IMR-90 (cell line): ENCODE measurements at regions not wholly inside any gene's neighbourhood (a gene's known extent, or its start where the extent isn't known, plus 50 kb on each side); places are given as distances from the start of the nearest gene placed in this dataset.

ENCODE experiments used
- ATAC-seq: fragments of 200-7000 bp; cut with Tn5 transposase; 2 replicates; pipeline ENCODE4 v1.9.1; 2020; ENCODE audit warnings: low read depth, mild to moderate bottlenecking, moderate library complexity
- BruUV-seq: library from RNA; stranded (reverse); fragments of 400-500 nt; replicated peaks from 2 replicates; lab custom pipeline; 2021; lab: Mats Ljungman, UMichigan
- CTCF ChIA-PET: fragments of 300-600 bp; formaldehyde crosslinking; extraction: SDS; loops from one replicate; lab custom pipeline; 2021; ENCODE audit warnings: antibody characterized with exemption; lab: Yijun Ruan, JAX
- POLR2A ChIA-PET: fragments of 300-600 bp; sonication (Branson Sonifier 250); formaldehyde crosslinking; loops from one replicate; lab custom pipeline; 2022; ENCODE audit warnings: antibody characterized with exemption; ENCODE audit not compliant: unreplicated experiment; lab: Charles Lee
- DNase-seq: peaks from one replicate; pipeline ENCODE4 v3.0.0; 2013
- H2AFZ ChIP-seq: replicated peaks from 2 replicates; pipeline ENCODE3; 2013; ENCODE audit warnings: low read length, mild to moderate bottlenecking; ENCODE audit not compliant: poor library complexity
- H2AK5ac ChIP-seq: 2 replicates; pipeline ENCODE4 v1.6.1; 2013; ENCODE audit warnings: low read depth, low read length, inconsistent platforms
- H2AK9ac ChIP-seq: replicated peaks from 2 replicates; pipeline ENCODE3; 2013; ENCODE audit warnings: mild to moderate bottlenecking, low read depth, low read length, moderate library complexity; ENCODE audit not compliant: poor library complexity
- H2BK120ac ChIP-seq: 2 replicates; pipeline ENCODE4 v1.6.1; 2013; ENCODE audit warnings: low read depth, low read length, inconsistent platforms
- H2BK15ac ChIP-seq: 3 replicates; pipeline ENCODE4 v1.6.1; 2013; ENCODE audit warnings: low read depth, low read length, inconsistent platforms
- H2BK20ac ChIP-seq: 2 replicates; pipeline ENCODE4 v1.6.1; 2013; ENCODE audit warnings: low read depth, mild to moderate bottlenecking, inconsistent platforms, low read length, moderate library complexity
- H2BK5ac ChIP-seq: 2 replicates; pipeline ENCODE4 v1.6.1; 2013; ENCODE audit warnings: mild to moderate bottlenecking, low read depth, low read length, inconsistent platforms; ENCODE audit not compliant: poor library complexity, severe bottlenecking
- H3K14ac ChIP-seq: replicated peaks from 2 replicates; pipeline ENCODE4 v1.6.1; 2013; ENCODE audit warnings: low read depth, low read length, inconsistent platforms
- H3K18ac ChIP-seq: 2 replicates; pipeline ENCODE4 v1.6.1; 2013; ENCODE audit warnings: low read depth, low read length, control low read depth
- H3K23ac ChIP-seq: 2 replicates; pipeline ENCODE4 v1.6.1; 2013; ENCODE audit warnings: low read depth, low read length, inconsistent platforms
- H3K27ac ChIP-seq: 2 replicates; pipeline ENCODE4 v1.5.1; 2013; ENCODE audit warnings: mild to moderate bottlenecking, control low read depth, low read length; ENCODE audit not compliant: insufficient read depth
- H3K27me3 ChIP-seq: 2 replicates; pipeline ENCODE4 v1.6.1; 2013; ENCODE audit warnings: low read length; ENCODE audit not compliant: control insufficient read depth, insufficient read depth
- H3K36me3 ChIP-seq: 2 replicates; pipeline ENCODE4 v1.6.1; 2013; ENCODE audit warnings: low read length, mixed read lengths; ENCODE audit not compliant: control insufficient read depth, insufficient read depth
- H3K4ac ChIP-seq: 2 replicates; pipeline ENCODE4 v1.6.1; 2013; ENCODE audit warnings: low read depth, low read length, inconsistent platforms
- H3K4me1 ChIP-seq: 2 replicates; pipeline ENCODE4 v1.6.1; 2013; ENCODE audit warnings: low read length, mixed read lengths; ENCODE audit not compliant: control insufficient read depth, insufficient read depth
- H3K4me2 ChIP-seq: 2 replicates; pipeline ENCODE4 v1.6.1; 2013; ENCODE audit warnings: low read depth, mild to moderate bottlenecking, control low read depth, low read length, moderate library complexity
- H3K4me3 ChIP-seq: 2 replicates; pipeline ENCODE4 v1.5.1; 2013; ENCODE audit warnings: low read depth, mild to moderate bottlenecking, control low read depth, low read length, moderate library complexity; ENCODE audit not compliant: insufficient read depth
- H3K56ac ChIP-seq: 2 replicates; pipeline ENCODE4 v1.6.1; 2013; ENCODE audit warnings: low read length, inconsistent platforms; ENCODE audit not compliant: insufficient read depth; ENCODE audit errors: extremely low read depth
- H3K79me1 ChIP-seq, 2 experiments: 2 replicates each; pipeline ENCODE4 v1.6.1; 2013; ENCODE audit warnings: low read length in 2 of 2, inconsistent platforms in 1 of 2, low read depth in 1 of 2
- H3K9ac ChIP-seq: 2 replicates; pipeline ENCODE4 v1.6.1; 2013; ENCODE audit warnings: low read depth, low read length, control low read depth
- H3K9me1 ChIP-seq: 2 replicates; pipeline ENCODE4 v1.6.1; 2013; ENCODE audit warnings: low read length, inconsistent platforms; ENCODE audit not compliant: insufficient read depth
- H3K9me3 ChIP-seq: 2 replicates; pipeline ENCODE4 v1.6.1; 2013; ENCODE audit warnings: low read length; ENCODE audit not compliant: control insufficient read depth, insufficient read depth
- H4K20me1 ChIP-seq: 2 replicates; pipeline ENCODE4 v1.6.1; 2013; ENCODE audit warnings: low read length, inconsistent platforms; ENCODE audit not compliant: insufficient read depth
- H4K5ac ChIP-seq: 2 replicates; pipeline ENCODE4 v1.6.1; 2013; ENCODE audit warnings: mild to moderate bottlenecking, low read depth, low read length, control low read depth
- H4K8ac ChIP-seq, 2 experiments: 2 replicates each; pipeline ENCODE4 v1.6.1; 2013; ENCODE audit warnings: low read depth in 2 of 2, low read length in 2 of 2, control low read depth in 1 of 2, inconsistent platforms in 1 of 2
- H4K91ac ChIP-seq: 2 replicates; pipeline ENCODE4 v1.6.1; 2013; ENCODE audit warnings: low read depth, low read length, inconsistent platforms; ENCODE audit not compliant: insufficient read depth
- CTCF ChIP-seq: conservative IDR thresholded peaks from 2 replicates; pipeline ENCODE4 v1.5.1; 2012; ENCODE audit warnings: mild to moderate bottlenecking, low read depth, low read length, improper control_type of control experiment
- MAZ ChIP-seq: IDR thresholded peaks from 2 replicates; pipeline ENCODE4 v1.6.1; 2012; ENCODE audit warnings: low read depth, mild to moderate bottlenecking, low read length, improper control_type of control experiment, moderate library complexity, borderline replicate concordance
- NFE2L2 ChIP-seq: fragments of 150-350 bp; IDR thresholded peaks from 2 replicates; pipeline ENCODE4 v1.6.1; 2016; ENCODE audit warnings: low read depth, mild to moderate bottlenecking, low read length
- RFX5 ChIP-seq: IDR thresholded peaks from 2 replicates; pipeline ENCODE4 v1.8.0; 2012; ENCODE audit warnings: low read depth, mild to moderate bottlenecking, low read length, moderate library complexity
- WGBS, 2 experiments: methylation state at CpG; one replicate each; pipeline versions ENCODE4 v1.1.5 to v1.1.7; 2013; ENCODE audit warnings: missing lambda C conversion rate in 2 of 2; ENCODE audit not compliant: insufficient read length in 1 of 2; ENCODE audit errors: extremely low coverage in 2 of 2; 5-methylcytosine and 5-hydroxymethylcytosine counted together
- dilution Hi-C: fragments of 300-500 bp; cut with HindIII; formaldehyde crosslinking; loops from one replicate; pipeline ENCODE4 v1.14.3; 2018; ENCODE audit warnings: low sequenced_read_pairs; ENCODE audit not compliant: unreplicated experiment
- in situ Hi-C: fragments of 300-500 bp; cut with MboI; formaldehyde crosslinking; loops from 3 replicates; pipeline ENCODE4 v1.14.3; 2019; ENCODE audit warnings: low sequenced_read_pairs, inconsistent platforms, mixed read lengths
- intact Hi-C: fragments of 100-400 bp; cut with micrococcal nuclease; formaldehyde crosslinking; loops from 2 replicates; pipeline ENCODE4 v1.10.0; 2022

GRCh38 chr7:32223071-32223650 lies 153.0 kb upstream of the PDE1C start:
- H3K27me3 ChIP-seq, result peaks cover 2% of the 10 kb centered on the region; the same call in 1 of the 2 replicates
- H3K56ac ChIP-seq, result no peak overlapping the region
- H3K4me3 ChIP-seq, result no peak overlapping the region
- no peak for DNase-seq
- H3K18ac ChIP-seq, result no peak overlapping the region
- H3K9me3 ChIP-seq, result no peaks in the 10 kb centered on the region; the same call in 1 of the 2 replicates
- H4K5ac ChIP-seq, result no peak overlapping the region
- H2BK120ac ChIP-seq, result no peak overlapping the region
- 73% methylated on average over 2 of the region's 6 CpGs; no CpG with 5 or more reads in 1 of the 2 experiments for WGBS, 2 experiments
- no peaks in the 10 kb centered on the region for H4K20me1 ChIP-seq
- H3K4ac ChIP-seq, result no peak overlapping the region
- H3K4me1 ChIP-seq, result no peaks in the 10 kb centered on the region
- no peak overlapping the region for H3K14ac ChIP-seq
- H4K8ac ChIP-seq, result no peak overlapping the region
- no peak overlapping the region for H2BK5ac ChIP-seq
- no peak overlapping the region for H4K91ac ChIP-seq
- in situ Hi-C loops (no loop called here), intact Hi-C loops (no loop called here), dilution Hi-C loops (no loop called here)
- POLR2A ChIA-PET, result no interaction called here
- H3K79me1 ChIP-seq, result no peaks in the 10 kb centered on the region
- BruUV-seq, result no TSS peak
- H2AK9ac ChIP-seq, result no peak overlapping the region
- H2AK5ac ChIP-seq, result no peak overlapping the region
- H3K27ac ChIP-seq, result no peak overlapping the region
- no peak overlapping the region for H2BK20ac ChIP-seq
- H3K23ac ChIP-seq, result no peak overlapping the region
- CTCF ChIA-PET, result no interaction called here
- no peak overlapping the region for H3K4me2 ChIP-seq
- H3K36me3 ChIP-seq, result no peaks in the 10 kb centered on the region
- no peaks in the 10 kb centered on the region for H3K9me1 ChIP-seq
- ATAC-seq, result no peak
- no peak overlapping the region for H3K9ac ChIP-seq
- TF ChIP-seq RFX5, result no peak
- TF ChIP-seq CTCF, result no peak
- no peak for TF ChIP-seq NFE2L2
- TF ChIP-seq MAZ, result no peak
- H2AFZ ChIP-seq, result no peak overlapping the region
- no peak overlapping the region for H2BK15ac ChIP-seq
